ENCODE measurements at regions not wholly inside any gene's neighbourhood (a gene's known extent, or its start where the extent isn't known, plus 50 kb on each side); places are given as distances from the start of the nearest gene placed in this dataset.
"Not testable (repeated sequence)": the region's sequence is repeated elsewhere in the genome, so short reads cannot be mapped to it uniquely, and the experiment has no call there.

DNA sequence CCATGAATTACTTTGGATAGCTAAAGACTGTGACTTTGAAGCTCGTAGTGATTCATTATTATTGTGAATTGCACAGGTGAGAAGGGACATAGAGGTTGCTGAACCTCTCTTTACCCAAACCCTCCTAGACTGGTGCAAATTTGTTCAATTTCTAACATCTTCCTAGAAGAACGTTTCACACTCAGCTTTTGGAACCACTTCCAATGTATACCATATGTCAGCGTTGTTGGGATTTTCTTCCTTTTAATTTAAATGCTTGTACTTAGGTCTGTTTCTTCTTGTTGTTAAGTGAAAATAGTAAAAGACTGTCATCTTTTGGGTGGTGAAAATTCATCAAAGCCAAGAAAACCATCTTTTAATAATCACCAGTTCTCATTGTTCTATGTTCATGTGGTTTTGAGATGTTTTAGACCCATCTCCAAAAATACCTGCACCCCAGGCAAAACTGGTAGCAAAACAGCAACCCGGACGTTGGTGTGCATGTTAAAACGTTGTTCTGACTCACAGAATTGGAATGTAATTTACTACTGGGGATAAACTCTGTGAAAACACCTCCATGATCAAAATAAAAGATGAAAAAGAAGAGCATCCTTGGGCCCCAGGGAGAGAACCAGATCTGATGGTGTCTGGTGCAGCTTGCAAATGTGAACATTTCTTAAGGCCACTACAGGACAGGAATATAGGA, 238.3 kb downstream of the NPR3 start:
- no peak for DNase-seq
- H3K9me3 ChIP-seq, result peaks cover 0 to 6% (median 0%) of the 10 kb centered on the region in 4 donors
- 61 to 70% (median 67%) methylated on average over 6 of the region's 6 CpGs for whole genome bisulfite sequencing, 5 donors

GRCh38 chr5:32951003-32951402, 239.9 kb downstream of the NPR3 start:
- H3K27ac ChIP-seq, result no peak overlapping the region
- DNase-seq, result no peak
- H3K36me3 ChIP-seq, result no peaks in the 10 kb centered on the region
- intact Hi-C loops (cut with DNase I; ENCODE audit: low total_unique reads), result no loop called here
- peaks cover 0 to 6% (median 0%) of the 10 kb centered on the region in 4 donors for H3K9me3 ChIP-seq
- no peak overlapping the region for H3K4me3 ChIP-seq
- TF ChIP-seq POLR2A (IDR thresholded peaks at IDR 0.05), result no peak
- TF ChIP-seq, protein P1, sequence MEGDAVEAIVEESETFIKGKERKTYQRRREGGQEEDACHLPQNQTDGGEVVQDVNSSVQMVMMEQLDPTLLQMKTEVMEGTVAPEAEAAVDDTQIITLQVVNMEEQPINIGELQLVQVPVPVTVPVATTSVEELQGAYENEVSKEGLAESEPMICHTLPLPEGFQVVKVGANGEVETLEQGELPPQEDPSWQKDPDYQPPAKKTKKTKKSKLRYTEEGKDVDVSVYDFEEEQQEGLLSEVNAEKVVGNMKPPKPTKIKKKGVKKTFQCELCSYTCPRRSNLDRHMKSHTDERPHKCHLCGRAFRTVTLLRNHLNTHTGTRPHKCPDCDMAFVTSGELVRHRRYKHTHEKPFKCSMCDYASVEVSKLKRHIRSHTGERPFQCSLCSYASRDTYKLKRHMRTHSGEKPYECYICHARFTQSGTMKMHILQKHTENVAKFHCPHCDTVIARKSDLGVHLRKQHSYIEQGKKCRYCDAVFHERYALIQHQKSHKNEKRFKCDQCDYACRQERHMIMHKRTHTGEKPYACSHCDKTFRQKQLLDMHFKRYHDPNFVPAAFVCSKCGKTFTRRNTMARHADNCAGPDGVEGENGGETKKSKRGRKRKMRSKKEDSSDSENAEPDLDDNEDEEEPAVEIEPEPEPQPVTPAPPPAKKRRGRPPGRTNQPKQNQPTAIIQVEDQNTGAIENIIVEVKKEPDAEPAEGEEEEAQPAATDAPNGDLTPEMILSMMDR (IDR thresholded peaks at IDR 0.05), result no peak
- TF ChIP-seq EP300 (IDR thresholded peaks at IDR 0.05), result no peak
- no peak for TF ChIP-seq POLR2AphosphoS5 (IDR thresholded peaks at IDR 0.05)
- no peaks in the 10 kb centered on the region for H3K4me1 ChIP-seq
- no peaks in the 10 kb centered on the region for H3K27me3 ChIP-seq

More for the DNA sequence above, 238.3 kb downstream of the NPR3 start:
- Histone ChIP-seq H3K27ac (no peak overlapping the region), H3K4me3 (no peak overlapping the region), H3K4me1 (no peaks in the 10 kb centered on the region), H3K36me3 (no peaks in the 10 kb centered on the region), H3K27me3 (no peaks in the 10 kb centered on the region)
- TF ChIP-seq, protein P1 (IDR thresholded peaks at IDR 0.05), result no peak
- no peak for TF ChIP-seq POLR2AphosphoS5 (IDR thresholded peaks at IDR 0.05)
- no peak for TF ChIP-seq POLR2A (IDR thresholded peaks at IDR 0.05)
- intact Hi-C loops (cut with DNase I; ENCODE audit: low total_unique reads), result no loop called here

DNA sequence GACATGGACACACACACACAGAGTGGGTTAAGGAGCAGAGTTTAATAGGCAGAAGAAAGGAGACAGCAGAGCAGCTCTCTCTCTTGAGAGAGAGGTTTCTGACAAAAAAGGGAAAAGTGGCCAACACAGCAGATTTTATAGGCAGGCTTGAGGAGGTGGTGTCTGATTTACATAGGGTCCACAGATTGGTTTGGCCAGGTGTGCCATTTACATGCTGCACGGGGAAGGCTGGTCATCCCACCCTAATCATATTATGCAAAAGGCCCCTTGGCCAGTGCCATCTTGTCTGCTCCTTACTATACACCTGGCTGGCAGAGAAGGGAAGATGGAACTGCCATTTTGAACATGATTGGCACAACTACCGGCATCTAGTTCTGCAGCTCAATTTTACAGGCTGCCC, 240.8 kb downstream of the NPR3 start:
- 81 to 92% (median 88%) methylated on average over 2 of the region's 2 CpGs for WGBS, 5 donors
- Histone ChIP-seq H3K4me1 (no peaks in the 10 kb centered on the region), H3K9me3 (peaks cover 0 to 9% (median 0%) of the 10 kb centered on the region in 4 donors), H3K4me3 (no peak overlapping the region), H3K27me3 (no peaks in the 10 kb centered on the region), H3K36me3 (no peaks in the 10 kb centered on the region), H3K27ac (no peak overlapping the region)
- no peak for DNase-seq
- no peak for TF ChIP-seq POLR2AphosphoS5 (IDR thresholded peaks at IDR 0.05)
- TF ChIP-seq, protein P1 (IDR thresholded peaks at IDR 0.05), result no peak
- no peak for TF ChIP-seq POLR2A (IDR thresholded peaks at IDR 0.05)
- TF ChIP-seq EP300 (IDR thresholded peaks at IDR 0.05), result no peak
- intact Hi-C loops (cut with DNase I; ENCODE audit: low total_unique reads), result no loop called here

DNA sequence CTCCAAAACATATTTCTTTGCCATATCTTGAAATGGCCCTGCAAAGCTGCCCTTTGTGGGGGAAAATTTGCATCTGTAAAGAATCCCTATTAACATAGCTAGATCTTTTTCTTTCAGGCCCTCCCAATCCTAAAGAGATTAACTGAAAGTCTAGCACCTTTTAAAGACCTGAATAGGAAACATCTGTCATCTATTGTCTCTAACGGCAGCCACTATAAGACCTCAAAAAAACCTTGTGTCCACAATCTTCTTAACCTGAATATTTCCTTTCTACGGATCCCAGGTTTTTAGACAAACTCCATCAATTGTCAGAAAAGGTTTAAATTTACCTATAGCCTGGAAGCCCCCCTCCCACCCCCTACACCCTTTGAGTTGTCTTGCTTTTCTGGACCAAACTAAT, 241.3 kb downstream of the NPR3 start:
- H3K27ac ChIP-seq; H3K27me3 ChIP-seq; intact Hi-C loops (cut with DNase I; ENCODE audit: low total_unique reads); H3K9me3 ChIP-seq; H3K36me3 ChIP-seq; H3K4me1 ChIP-seq; H3K4me3 ChIP-seq; DNase-seq: not testable (repeated sequence)
- WGBS, 5 donors, result 37 to 58% (median 52%) methylated on average over 2 of the region's 2 CpGs

DNA sequence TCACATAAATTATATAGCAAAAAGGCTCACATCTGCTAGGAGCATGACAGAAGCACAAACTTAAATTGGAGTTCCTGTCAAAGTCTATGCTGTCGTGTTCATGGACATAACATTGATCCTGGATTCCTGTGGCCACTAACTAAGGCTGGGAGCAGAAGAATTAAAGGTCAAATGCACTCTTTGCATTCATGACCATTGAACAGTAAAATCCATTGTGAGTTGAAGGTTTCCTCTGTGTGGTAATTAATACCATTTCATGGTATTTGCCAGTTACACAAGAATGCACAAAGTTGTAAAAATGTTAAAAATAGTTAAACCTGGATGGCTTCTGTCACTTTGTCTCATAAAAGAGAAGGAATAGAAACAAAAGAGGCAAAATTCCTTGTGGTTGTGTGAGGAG, 242.6 kb downstream of the NPR3 start:
- DNase-seq, result no peak
- H3K4me1 ChIP-seq, result no peaks in the 10 kb centered on the region
- H3K27ac ChIP-seq, result no peak overlapping the region
- no peak overlapping the region for H3K4me3 ChIP-seq
- H3K9me3 ChIP-seq, result peaks cover 0 to 5% (median 0%) of the 10 kb centered on the region in 4 donors
- WGBS, 5 donors, result 42 to 87% (median 64%) methylated on average over 1 of the region's 1 CpG
- intact Hi-C loops (cut with DNase I; ENCODE audit: low total_unique reads), result no loop called here
- no peaks in the 10 kb centered on the region for H3K27me3 ChIP-seq
- H3K36me3 ChIP-seq, result no peaks in the 10 kb centered on the region
- TF ChIP-seq POLR2A (IDR thresholded peaks at IDR 0.05) (no peak), POLR2AphosphoS5 (IDR thresholded peaks at IDR 0.05) (no peak), EP300 (IDR thresholded peaks at IDR 0.05) (no peak)
- TF ChIP-seq, protein P1 (IDR thresholded peaks at IDR 0.05), result no peak

Data from stomach (tissue), 8 donors.